Fibroblast of skin of left quadriceps (primary cell): ENCODE measurements at regions not wholly inside any gene's neighbourhood (a gene's known extent, or its start where the extent isn't known, plus 50 kb on each side); places are given as distances from the start of the nearest gene placed in this dataset.

ENCODE experiments used
- DNase-seq, 2 experiments: peaks; one replicate each; pipeline ENCODE4 v3.0.0-alpha.2; 2013; ENCODE audit warnings: low read depth in 2 of 2

- no peak for DNase-seq
Measured at GRCh38 chr1:39107341-39108290, 81.5 kb downstream of the NDUFS5 start.

GRCh38 chr1:39109644-39110043 lies 83.5 kb downstream of the NDUFS5 start:
- no peak for DNase-seq

DNA sequence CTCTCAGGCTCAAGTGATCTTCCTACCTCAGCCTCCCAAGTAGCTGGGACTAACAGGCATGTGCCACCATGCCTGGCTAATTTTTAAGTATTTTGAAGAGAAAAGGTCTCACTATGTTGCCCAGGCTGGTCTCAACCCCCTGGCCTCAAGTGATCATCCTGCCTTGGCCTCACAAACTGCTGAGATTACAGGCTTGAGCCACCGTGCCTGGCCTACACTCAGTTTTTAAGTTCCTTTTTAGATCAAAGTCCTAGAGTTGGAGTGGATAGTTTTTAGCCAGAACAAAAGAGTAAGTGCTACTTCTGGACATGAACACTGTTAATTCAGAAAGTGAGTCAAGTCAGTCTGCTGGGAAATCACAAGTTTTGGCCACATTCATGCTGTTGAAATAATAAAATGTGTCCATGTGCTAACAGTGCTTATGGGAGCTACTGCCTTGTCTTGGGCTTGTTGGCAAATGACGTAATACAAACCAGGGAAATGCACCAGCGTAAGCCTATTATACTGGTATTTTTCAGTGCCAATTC lies 84.2 kb downstream of the NDUFS5 start:
- peak; percentile 71 to 72 for DNase-seq

GRCh38 chr1:39110882-39111281 lies 84.7 kb downstream of the NDUFS5 start:
- peak in 1 of 2 experiments; percentile 70 for DNase-seq

DNA sequence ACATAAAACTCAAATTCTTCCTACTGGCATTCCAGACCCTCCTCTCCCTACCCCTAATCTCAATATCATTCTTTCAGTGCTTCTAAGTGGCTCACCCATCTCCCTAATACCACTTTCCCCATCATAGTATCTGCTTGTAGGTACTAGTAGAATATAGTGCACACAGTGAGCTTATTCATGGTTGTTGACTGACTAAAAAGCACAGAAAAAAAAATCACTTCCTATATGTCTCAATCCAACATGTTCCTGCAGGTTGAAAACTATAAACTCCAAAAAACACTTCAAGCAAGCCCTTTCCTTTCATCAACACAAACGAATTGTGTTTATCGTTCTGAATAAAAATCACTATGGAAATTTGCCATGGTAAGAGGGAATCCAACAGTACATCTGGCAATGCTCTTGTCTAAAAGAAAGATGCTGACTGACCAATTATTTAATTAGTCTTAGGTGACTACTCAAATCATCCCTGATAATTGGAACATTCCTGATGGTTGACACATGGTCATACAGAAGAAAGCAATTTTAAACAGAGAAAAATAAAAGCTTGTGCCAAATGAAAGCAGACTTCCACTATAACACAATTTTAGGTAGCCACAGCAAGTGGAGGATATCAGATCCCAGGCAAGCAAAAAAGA lies 87.1 kb downstream of the NDUFS5 start:
- no peak for DNase-seq

- no peak for DNase-seq
Measured at GRCh38 chr1:39115271-39116110, 89.0 kb upstream of the MACF1 start.

GRCh38 chr1:39116116-39116607 lies 88.3 kb upstream of the MACF1 start:
- no peak for DNase-seq

DNA sequence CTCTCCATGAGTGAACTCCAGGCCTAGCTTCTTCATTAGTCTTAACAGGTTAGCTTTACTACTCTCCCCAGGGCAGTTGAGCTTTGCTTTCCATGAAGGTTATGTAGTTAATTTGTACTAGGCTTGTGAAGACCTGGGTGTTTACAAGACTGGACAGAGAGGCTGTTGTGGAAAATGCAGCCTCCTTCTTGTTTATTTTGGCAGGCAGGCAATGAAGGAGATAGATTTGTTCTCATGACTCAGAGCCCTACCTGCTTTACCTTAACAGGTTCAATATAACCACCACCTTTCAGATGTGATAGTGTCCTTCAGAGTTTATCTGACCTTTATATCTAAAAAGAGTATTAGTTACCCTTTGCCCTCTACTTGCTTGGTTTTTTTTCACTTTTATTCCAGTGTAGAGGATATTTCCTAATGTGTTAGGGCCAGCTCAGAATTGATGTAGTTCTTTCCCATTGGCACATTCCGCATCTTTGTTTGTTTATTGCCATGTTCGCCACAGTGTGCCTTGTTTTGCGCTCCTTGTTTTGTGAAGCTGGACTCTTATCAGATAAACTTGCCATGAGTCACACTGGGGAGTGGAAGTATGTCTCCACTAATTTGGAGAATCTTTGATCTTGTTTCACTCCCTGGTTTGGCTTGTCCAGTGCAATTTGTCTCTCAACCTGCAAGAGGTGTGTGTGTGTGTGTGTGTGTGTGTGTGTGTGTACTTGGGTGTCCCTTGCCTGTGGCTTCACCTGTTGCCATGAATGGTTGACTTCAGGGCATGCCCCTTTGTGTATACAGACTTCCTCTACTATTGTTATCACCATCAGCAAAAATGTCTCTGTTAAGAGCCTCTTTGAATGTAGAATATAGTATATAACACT lies 87.4 kb upstream of the MACF1 start:
- no peak for DNase-seq

- no peak for DNase-seq
Measured at GRCh38 chr1:39117899-39118450, 86.5 kb upstream of the MACF1 start.

GRCh38 chr1:39122056-39122455 lies 82.4 kb upstream of the MACF1 start:
- DNase-seq: no peak

DNA sequence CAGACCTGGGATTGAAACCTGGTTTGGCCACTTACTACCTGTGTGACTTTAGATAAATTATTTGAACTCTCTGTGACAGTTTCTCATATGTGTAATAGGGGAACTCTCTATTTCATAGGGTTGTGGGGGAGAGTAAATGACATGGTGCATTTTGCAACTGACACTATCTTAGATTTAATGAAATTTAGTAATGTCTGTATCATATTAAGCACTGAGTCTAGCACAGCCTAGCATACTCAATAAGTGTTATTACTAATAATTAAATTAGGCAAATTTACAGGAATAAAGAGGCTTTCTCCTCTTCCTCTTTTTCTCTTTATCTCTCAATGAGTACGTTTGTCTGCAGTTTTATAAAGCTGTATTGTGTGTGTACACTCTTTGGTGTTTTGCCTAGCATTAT lies 80.2 kb upstream of the MACF1 start:
- no peak for DNase-seq

DNA sequence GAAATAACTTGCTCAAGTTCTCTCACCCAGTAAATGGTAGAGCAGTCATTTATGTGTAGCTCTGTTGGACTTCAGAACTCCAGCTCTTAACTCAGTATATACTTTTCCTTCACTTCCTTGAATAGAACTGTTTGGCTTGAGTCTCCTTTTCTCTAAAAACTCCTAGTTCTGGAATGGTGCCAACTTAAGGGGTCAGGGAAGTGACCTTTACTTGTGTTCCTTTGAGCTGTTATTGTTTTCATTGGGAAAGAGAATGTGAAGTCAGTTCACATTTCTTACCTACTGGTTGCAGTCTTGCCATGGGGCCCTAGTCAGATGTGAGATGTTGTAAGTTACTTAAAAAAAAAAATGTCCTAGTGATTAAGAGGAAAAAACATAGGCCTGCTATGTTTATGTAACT lies 77.0 kb upstream of the MACF1 start:
- DNase-seq: no peak

- DNase-seq: no peak
Measured at GRCh38 chr1:39128126-39128525, 76.4 kb upstream of the MACF1 start.

DNA sequence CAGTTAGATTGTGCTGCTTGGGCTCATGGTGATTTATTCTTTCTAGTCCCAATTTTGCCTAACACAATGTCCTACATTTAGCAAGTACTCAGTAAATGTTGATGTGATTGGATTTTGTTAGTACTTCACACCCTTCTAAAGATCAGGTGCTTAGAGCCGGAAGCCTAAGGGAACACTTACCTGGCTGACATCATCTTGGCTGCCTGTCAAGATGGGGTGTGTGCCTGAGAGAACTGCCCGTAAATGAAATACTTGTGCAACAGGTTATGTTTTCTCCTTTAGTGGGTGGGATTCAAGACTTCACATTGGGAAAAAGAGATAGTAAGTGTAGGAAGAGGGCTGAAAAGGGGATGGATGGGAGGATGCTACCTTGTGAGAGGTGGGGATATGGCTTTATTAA lies 75.5 kb upstream of the MACF1 start:
- no peak for DNase-seq

DNA sequence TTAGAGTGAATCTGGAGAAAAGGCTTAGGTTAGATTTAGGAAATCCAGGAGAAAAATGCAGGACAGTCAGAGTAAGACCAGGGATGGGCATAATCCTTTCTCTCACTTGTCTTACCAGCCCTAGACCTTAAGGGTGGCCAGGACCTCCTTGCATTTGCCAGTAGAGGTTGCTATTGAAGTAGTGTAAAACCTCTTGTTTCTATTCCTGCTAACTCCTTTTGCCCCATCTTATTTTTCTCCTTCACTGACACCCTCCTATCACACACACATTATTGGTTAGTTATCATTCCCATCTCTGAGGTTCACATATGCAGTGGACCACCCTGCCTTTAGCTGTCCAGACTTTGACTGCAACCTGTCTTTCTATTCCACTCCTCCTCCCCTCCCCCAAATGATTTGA lies 75.0 kb upstream of the MACF1 start:
- DNase-seq: no peak

DNA sequence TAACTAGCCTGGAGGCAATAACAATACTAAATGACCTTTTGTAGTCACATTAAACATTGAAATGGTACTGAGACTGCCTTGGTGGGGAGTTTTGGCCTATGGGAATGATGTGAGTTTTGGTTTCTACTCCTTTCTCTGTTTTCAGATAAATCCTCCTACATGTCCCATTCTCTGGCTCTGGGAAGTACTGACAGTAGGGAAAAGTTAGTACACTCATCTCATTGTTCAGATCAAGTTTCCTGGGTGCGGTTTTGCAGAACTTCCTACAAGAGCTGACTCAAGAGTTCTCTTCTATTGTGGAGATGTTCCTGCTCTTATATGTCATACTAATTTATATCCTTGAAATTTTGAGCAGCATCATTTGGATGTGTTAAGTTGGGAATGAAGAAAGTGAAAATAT lies 74.2 kb upstream of the MACF1 start:
- DNase-seq: no peak

DNA sequence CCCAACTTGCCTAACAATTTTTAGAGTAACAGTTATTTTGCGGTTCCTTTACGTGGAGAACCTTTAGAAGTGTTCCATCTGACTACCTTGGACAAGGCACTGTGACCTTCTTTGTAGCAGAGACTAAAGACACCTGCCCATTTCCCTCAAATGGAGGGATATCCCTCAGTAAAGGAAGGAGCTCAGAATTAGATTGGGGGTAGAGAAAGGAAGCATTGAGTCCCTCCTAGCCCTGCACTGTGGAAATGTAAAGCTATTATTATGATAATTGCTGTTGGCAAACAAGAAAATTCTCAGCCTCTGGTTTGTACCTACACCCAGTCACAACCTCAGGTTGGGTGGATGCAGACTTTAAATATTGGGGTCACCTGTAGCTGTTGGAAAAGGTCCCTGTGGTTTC lies 72.6 kb upstream of the MACF1 start:
- DNase-seq: no peak

- DNase-seq: no peak
Measured at GRCh38 chr1:39132505-39133339, 71.8 kb upstream of the MACF1 start.

DNA sequence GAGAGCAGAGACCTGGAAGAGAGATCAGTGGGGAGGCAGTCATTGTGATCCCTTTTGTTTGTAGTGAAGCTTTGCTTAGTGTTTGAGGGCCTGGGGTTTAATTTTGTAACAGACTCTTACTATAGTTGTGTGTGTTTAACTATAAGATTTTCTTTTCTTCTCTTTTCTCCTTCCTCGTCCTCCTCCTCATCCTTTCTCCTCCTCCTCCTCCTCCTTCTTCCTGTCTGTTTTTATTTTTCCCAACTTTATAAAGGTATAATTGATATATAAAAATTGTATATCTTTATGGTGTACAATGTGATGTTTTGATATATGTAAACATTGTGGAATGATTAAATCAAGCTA lies 71.2 kb upstream of the MACF1 start:
- DNase-seq: no peak
